Neuronal stem cell (in vitro differentiated cells): ENCODE measurements at regions not wholly inside any gene's neighbourhood (a gene's known extent, or its start where the extent isn't known, plus 50 kb on each side); places are given as distances from the start of the nearest gene placed in this dataset.

Source experiments
- DNase-seq: peaks from one replicate; pipeline ENCODE4 v3.0.0-alpha.2; 2013; ENCODE audit warnings: low spot score
- H2AFZ ChIP-seq: one replicate; pipeline ENCODE4 v1.6.1; 2013; ENCODE audit warnings: mild to moderate bottlenecking, low read length, inconsistent platforms
- H2AK5ac ChIP-seq: 2 replicates; pipeline ENCODE4 v1.6.1; 2013; ENCODE audit warnings: low read depth, mild to moderate bottlenecking, inconsistent platforms, low read length, moderate library complexity, mixed read lengths
- H2BK120ac ChIP-seq: 2 replicates; pipeline ENCODE4 v1.6.1; 2013; ENCODE audit warnings: low read depth, mild to moderate bottlenecking, inconsistent platforms, low read length, moderate library complexity, mixed read lengths
- H2BK12ac ChIP-seq: one replicate; pipeline ENCODE4 v1.6.1; 2013; ENCODE audit warnings: low read length, inconsistent platforms
- H2BK15ac ChIP-seq: 2 replicates; pipeline ENCODE4 v1.6.1; 2013; ENCODE audit warnings: mild to moderate bottlenecking, low read length, inconsistent platforms, mixed read lengths
- H2BK5ac ChIP-seq: one replicate; pipeline ENCODE4 v1.6.1; 2013; ENCODE audit warnings: inconsistent platforms, mild to moderate bottlenecking, low read length, moderate library complexity
- H3K14ac ChIP-seq: one replicate; pipeline ENCODE4 v1.6.1; 2013; ENCODE audit warnings: low read length, inconsistent platforms
- H3K18ac ChIP-seq: 2 replicates; pipeline ENCODE4 v1.6.1; 2013; ENCODE audit warnings: low read length, inconsistent platforms
- H3K23ac ChIP-seq: 2 replicates; pipeline ENCODE4 v1.6.1; 2013; ENCODE audit warnings: low read depth, mild to moderate bottlenecking, mixed read lengths, low read length, inconsistent platforms; ENCODE audit not compliant: poor library complexity
- H3K27ac ChIP-seq: replicated peaks from 3 replicates; pipeline ENCODE4 v1.5.1; 2013; ENCODE audit warnings: low read length, inconsistent platforms
- H3K27me3 ChIP-seq, 3 experiments: 2 replicates each; pipeline ENCODE4 v1.6.1; 2013; ENCODE audit warnings: low read length in 3 of 3, mild to moderate bottlenecking in 2 of 3, inconsistent platforms in 1 of 3, low read depth in 1 of 3, mixed read lengths in 1 of 3, moderate library complexity in 1 of 3; ENCODE audit not compliant: control insufficient read depth in 3 of 3, insufficient read depth in 3 of 3
- H3K36me3 ChIP-seq, 2 donors: replicated peaks in 1 of 2; 2 replicates each; pipeline ENCODE4 v1.6.1; 2013; ENCODE audit warnings: low read length in 2 of 2; ENCODE audit not compliant: control insufficient read depth in 2 of 2, insufficient read depth in 2 of 2
- H3K4ac ChIP-seq: 2 replicates; pipeline ENCODE4 v1.6.1; 2013; ENCODE audit warnings: inconsistent platforms, mild to moderate bottlenecking, low read length, moderate library complexity
- H3K4me1 ChIP-seq, 2 donors: 1 replicate in 1 of 2; 2 replicates in 1 of 2; pipeline ENCODE4 v1.6.1; 2013; ENCODE audit warnings: low read length in 2 of 2, low read depth in 1 of 2; ENCODE audit not compliant: control insufficient read depth in 2 of 2, insufficient read depth in 1 of 2
- H3K4me2 ChIP-seq: one replicate; pipeline ENCODE4 v1.6.1; 2013; ENCODE audit warnings: mild to moderate bottlenecking, low read length, inconsistent platforms; ENCODE audit not compliant: insufficient read depth, poor library complexity, severe bottlenecking
- H3K4me3 ChIP-seq, 2 donors: 2 replicates each; pipeline ENCODE4 v1.5.1; 2013; ENCODE audit warnings: low read length in 2 of 2, mild to moderate bottlenecking in 2 of 2, inconsistent platforms in 1 of 2, moderate library complexity in 1 of 2
- H3K79me1 ChIP-seq: one replicate; pipeline ENCODE4 v1.6.1; 2013; ENCODE audit warnings: low read depth, mild to moderate bottlenecking, inconsistent platforms, low read length, moderate library complexity
- H3K9ac ChIP-seq: one replicate; pipeline ENCODE4 v1.6.1; 2013; ENCODE audit warnings: mild to moderate bottlenecking, low read depth, low read length, inconsistent platforms; ENCODE audit not compliant: poor library complexity
- H3K9me3 ChIP-seq, 2 donors: replicated peaks in 1 of 2; 2 replicates each; pipeline versions ENCODE3 to v1.6.1; 2013; ENCODE audit warnings: low read length in 2 of 2, mild to moderate bottlenecking in 2 of 2, inconsistent platforms in 1 of 2, low read depth in 1 of 2, mixed read lengths in 1 of 2, moderate library complexity in 1 of 2; ENCODE audit not compliant: control insufficient read depth in 2 of 2, insufficient read depth in 1 of 2
- H4K8ac ChIP-seq: one replicate; pipeline ENCODE4 v1.6.1; 2013; ENCODE audit warnings: low read depth, mild to moderate bottlenecking, inconsistent platforms, low read length, moderate library complexity
- H4K91ac ChIP-seq: one replicate; pipeline ENCODE4 v1.6.1; 2013; ENCODE audit warnings: low read length, low read depth, mild to moderate bottlenecking, inconsistent platforms; ENCODE audit not compliant: poor library complexity
- WGBS, 2 donors: extraction: QIAGEN DNeasy Blood & Tissue Kit; methylation state at CpG; one replicate each; pipeline ENCODE4 v1.1.7; 2013; ENCODE audit warnings: missing lambda C conversion rate in 2 of 2, mixed read lengths in 1 of 2; ENCODE audit not compliant: insufficient read length in 2 of 2, insufficient replicate concordance in 1 of 2; ENCODE audit errors: extremely low coverage in 2 of 2; 5-methylcytosine and 5-hydroxymethylcytosine counted together

DNA sequence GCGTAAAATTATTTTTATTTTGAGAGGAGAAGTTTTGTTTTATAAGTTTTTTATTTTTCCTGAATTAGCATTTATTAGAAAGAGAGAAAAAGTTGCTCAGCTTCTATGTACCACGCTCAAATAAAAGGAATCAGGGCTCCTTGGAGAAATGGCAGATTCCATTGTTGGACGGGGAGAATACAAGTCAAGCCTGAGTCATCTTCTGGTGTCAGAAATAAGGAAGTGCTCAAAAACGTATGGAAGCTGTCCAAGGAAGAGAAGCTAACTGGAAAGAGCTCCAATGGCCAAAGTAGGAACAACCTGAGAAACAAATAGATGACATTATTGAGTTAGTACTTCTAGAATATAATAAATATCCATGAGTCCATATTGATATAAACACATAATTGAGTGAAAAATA, 89.3 kb upstream of the NEIL3 start:
- no peak overlapping the region for H3K18ac ChIP-seq
- no peak overlapping the region for H3K9ac ChIP-seq
- H3K4ac ChIP-seq: no peak overlapping the region
- no peak overlapping the region for H3K14ac ChIP-seq
- no peak overlapping the region for H2BK5ac ChIP-seq
- no peak overlapping the region for H3K27ac ChIP-seq
- WGBS, 2 donors: 100% methylated on average over 1 of the region's 4 CpGs; no CpG with 5 or more reads in 1 of the 2 donors
- no peak overlapping the region for H3K4me2 ChIP-seq
- no peak overlapping the region for H3K4me3 ChIP-seq
- H2AFZ ChIP-seq: no peak overlapping the region
- no peak overlapping the region for H2BK12ac ChIP-seq
- H2BK120ac ChIP-seq: no peak overlapping the region
- no peak for DNase-seq
- H3K23ac ChIP-seq: no peak overlapping the region
- H3K9me3 ChIP-seq: no peaks in the 10 kb centered on the region
- no peak overlapping the region for H2BK15ac ChIP-seq
- H4K8ac ChIP-seq: no peak overlapping the region
- no peaks in the 10 kb centered on the region for H3K79me1 ChIP-seq
- no peaks in the 10 kb centered on the region for H3K27me3 ChIP-seq
- H4K91ac ChIP-seq: no peak overlapping the region
- no peak overlapping the region for H2AK5ac ChIP-seq
- H3K4me1 ChIP-seq: no peaks in the 10 kb centered on the region
- H3K36me3 ChIP-seq: no peaks in the 10 kb centered on the region

DNA sequence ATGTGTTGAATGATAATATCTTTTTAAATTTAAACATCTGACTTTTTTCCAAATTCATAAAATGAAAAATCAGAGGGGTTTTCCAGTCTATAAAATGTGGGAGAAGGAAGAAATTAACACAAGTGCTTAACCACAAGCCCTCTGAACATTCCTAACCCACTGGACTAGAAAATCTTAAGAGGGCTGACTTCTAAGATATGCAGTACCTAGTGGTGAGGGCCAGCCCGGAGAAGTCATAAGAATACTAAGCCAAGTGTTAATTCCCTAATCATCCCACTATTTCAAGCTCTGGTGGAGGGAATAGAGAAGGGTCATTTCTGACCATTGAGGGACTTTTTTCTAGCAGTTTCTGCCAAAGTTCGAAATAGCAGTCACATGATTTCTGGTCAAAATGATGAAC, 86.9 kb upstream of the NEIL3 start:
- Histone ChIP-seq H3K9ac (no peak overlapping the region), H2BK15ac (no peak overlapping the region), H2BK12ac (no peak overlapping the region), H3K23ac (no peak overlapping the region), H3K4me3 (no peak overlapping the region), H3K36me3 (no peaks in the 10 kb centered on the region), H2AK5ac (no peak overlapping the region), H2BK120ac (no peak overlapping the region), H3K14ac (no peak overlapping the region), H3K9me3 (no peaks in the 10 kb centered on the region), H3K4me2 (no peak overlapping the region), H2BK5ac (no peak overlapping the region), H3K27me3 (no peaks in the 10 kb centered on the region), H2AFZ (no peak overlapping the region), H4K91ac (no peak overlapping the region), H3K18ac (no peak overlapping the region), H3K79me1 (no peaks in the 10 kb centered on the region), H3K27ac (no peak overlapping the region), H3K4me1 (no peaks in the 10 kb centered on the region), H4K8ac (no peak overlapping the region), H3K4ac (no peak overlapping the region)
- no CpG with 5 or more reads among the region's 2 CpGs for WGBS, 2 donors
- DNase-seq: no peak

DNA sequence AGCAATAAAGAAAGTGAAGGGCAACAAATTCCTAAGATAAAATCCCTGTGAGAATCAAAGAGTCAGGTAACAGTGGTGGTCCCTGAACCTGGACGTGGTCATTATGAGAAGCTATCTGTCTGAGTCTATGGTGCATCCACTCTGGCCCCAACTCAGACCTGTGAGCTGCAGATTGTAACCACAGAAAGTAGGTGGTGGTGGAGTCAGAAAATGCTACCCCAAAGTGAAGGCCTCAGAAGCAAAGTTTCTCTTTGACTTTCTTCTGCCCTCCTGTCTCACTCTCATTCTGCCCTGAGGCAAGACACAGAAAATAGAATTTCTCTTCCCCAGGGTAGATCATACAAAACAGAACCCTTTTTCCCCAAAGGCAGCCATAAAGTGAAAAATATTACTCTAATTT, 84.1 kb upstream of the NEIL3 start:
- no peak overlapping the region for H3K27ac ChIP-seq
- no peaks in the 10 kb centered on the region for H3K27me3 ChIP-seq
- no peak overlapping the region for H4K91ac ChIP-seq
- H2BK5ac ChIP-seq: no peak overlapping the region
- H2BK120ac ChIP-seq: no peak overlapping the region
- no peak overlapping the region for H3K18ac ChIP-seq
- H3K4me1 ChIP-seq: no peaks in the 10 kb centered on the region
- H3K4me2 ChIP-seq: no peak overlapping the region
- H3K9me3 ChIP-seq: no peaks in the 10 kb centered on the region
- no peaks in the 10 kb centered on the region for H3K79me1 ChIP-seq
- WGBS, 2 donors: no CpG with 5 or more reads among the region's 1 CpG
- DNase-seq: no peak
- H2AFZ ChIP-seq: no peak overlapping the region
- H3K14ac ChIP-seq: no peak overlapping the region
- H2BK15ac ChIP-seq: no peak overlapping the region
- no peak overlapping the region for H3K9ac ChIP-seq
- no peak overlapping the region for H2BK12ac ChIP-seq
- H3K36me3 ChIP-seq: no peaks in the 10 kb centered on the region
- no peak overlapping the region for H3K4me3 ChIP-seq
- no peak overlapping the region for H2AK5ac ChIP-seq
- no peak overlapping the region for H3K4ac ChIP-seq
- no peak overlapping the region for H4K8ac ChIP-seq
- no peak overlapping the region for H3K23ac ChIP-seq

DNA sequence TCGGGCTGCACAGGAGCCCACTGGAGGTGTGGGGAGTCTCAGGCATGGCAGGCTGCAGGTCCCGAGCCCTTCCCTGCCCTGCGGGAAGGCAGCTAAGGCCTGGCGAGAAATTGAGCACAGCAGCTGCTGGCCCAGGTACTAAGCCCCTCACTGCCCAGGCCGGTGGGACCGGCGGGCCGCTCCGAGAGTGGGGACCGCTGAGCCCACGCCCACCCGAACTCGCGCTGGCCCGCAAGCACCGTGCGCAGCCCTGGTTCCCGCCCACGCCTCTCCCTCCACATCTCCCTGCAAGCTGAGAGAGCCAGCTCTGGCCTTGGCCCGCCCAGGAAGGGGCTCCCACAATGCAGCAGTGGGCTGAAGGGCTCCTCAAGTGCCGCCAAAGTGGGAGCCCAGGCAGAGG, 82.0 kb upstream of the NEIL3 start:
- DNase-seq: no peak
- H4K91ac ChIP-seq: no peak overlapping the region
- no peak overlapping the region for H3K4me3 ChIP-seq

More for the DNA sequence above, 82.0 kb upstream of the NEIL3 start:
- H3K4me2 ChIP-seq: no peak overlapping the region
- H3K27me3 ChIP-seq: no peaks in the 10 kb centered on the region
- no peaks in the 10 kb centered on the region for H3K36me3 ChIP-seq
- H3K4ac ChIP-seq: no peak overlapping the region
- H3K14ac ChIP-seq: no peak overlapping the region
- H2BK15ac ChIP-seq: no peak overlapping the region
- no peak overlapping the region for H2AFZ ChIP-seq
- no peaks in the 10 kb centered on the region for H3K4me1 ChIP-seq
- H2AK5ac ChIP-seq: peak overlapping the region; percentile 63
- no peaks in the 10 kb centered on the region for H3K79me1 ChIP-seq
- H4K8ac ChIP-seq: no peak overlapping the region
- H3K27ac ChIP-seq: no peak overlapping the region
- H2BK5ac ChIP-seq: no peak overlapping the region
- H3K9me3 ChIP-seq: no peaks in the 10 kb centered on the region
- H2BK12ac ChIP-seq: no peak overlapping the region
- no peak overlapping the region for H3K9ac ChIP-seq
- H2BK120ac ChIP-seq: no peak overlapping the region
- WGBS, 2 donors: no CpG with 5 or more reads among the region's 21 CpGs
- no peak overlapping the region for H3K18ac ChIP-seq
- no peak overlapping the region for H3K23ac ChIP-seq
